PC-9 (cell line): ENCODE measurements at regions not wholly inside any gene's neighbourhood (a gene's known extent, or its start where the extent isn't known, plus 50 kb on each side); places are given as distances from the start of the nearest gene placed in this dataset.

ENCODE experiments used
- CTCF ChIP-seq: fragments of 200-600 bp; sonication (generic); conservative IDR thresholded peaks from 2 replicates; pipeline ENCODE4 v1.6.1; 2017; ENCODE audit warnings: mixed run types, antibody characterized with exemption, mild to moderate bottlenecking, moderate library complexity
- EZH2 ChIP-seq: fragments of 200-600 bp; sonication (generic); IDR thresholded peaks from 2 replicates; pipeline ENCODE4 v1.8.0; 2017; ENCODE audit warnings: antibody characterized with exemption, low read depth

DNA sequence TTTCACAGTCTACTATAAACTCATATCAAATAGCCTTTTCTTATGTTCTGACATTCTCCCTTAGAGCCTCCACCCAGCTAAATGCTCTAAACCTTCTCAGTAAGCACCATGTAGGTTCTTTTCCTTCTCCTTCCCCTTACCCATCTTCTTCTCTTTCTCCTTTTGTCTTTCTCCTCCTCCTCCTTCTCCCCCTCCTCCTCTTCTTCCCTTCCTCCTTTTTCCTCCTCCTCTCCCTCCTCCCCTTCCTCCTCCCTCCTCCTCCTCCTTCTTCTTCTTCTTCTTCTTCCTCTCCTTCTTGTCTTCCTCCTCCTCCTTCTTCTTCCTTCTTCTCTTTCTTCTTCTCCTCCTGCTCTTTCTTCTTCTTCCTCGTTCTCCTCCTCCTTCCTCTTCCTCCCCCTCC, 85.2 kb upstream of the KCNAB1 start:
- TF ChIP-seq CTCF (no peak), EZH2 (no peak)
